NB4 (cell line): ENCODE measurements at regions not wholly inside any gene's neighbourhood (a gene's known extent, or its start where the extent isn't known, plus 50 kb on each side); places are given as distances from the start of the nearest gene placed in this dataset.

Source experiments
- MAX ChIP-seq: IDR thresholded peaks from 2 replicates; pipeline ENCODE4 v1.6.1; 2011; ENCODE audit warnings: low read depth, low read length
- MYC ChIP-seq: IDR thresholded peaks from 2 replicates; pipeline ENCODE4 v1.6.1; 2011; ENCODE audit warnings: low read depth, low read length
- POLR2A ChIP-seq: IDR thresholded peaks from 2 replicates; pipeline ENCODE4 v1.6.1; 2011; ENCODE audit warnings: mild to moderate bottlenecking; ENCODE audit not compliant: insufficient read length; ENCODE audit errors: extremely low read depth
- TF ChIP-seq, protein P1 (sequence below): IDR thresholded peaks from one replicate; pipeline ENCODE4 v1.5.1; 2012; ENCODE audit warnings: low read depth, low read length

DNA sequence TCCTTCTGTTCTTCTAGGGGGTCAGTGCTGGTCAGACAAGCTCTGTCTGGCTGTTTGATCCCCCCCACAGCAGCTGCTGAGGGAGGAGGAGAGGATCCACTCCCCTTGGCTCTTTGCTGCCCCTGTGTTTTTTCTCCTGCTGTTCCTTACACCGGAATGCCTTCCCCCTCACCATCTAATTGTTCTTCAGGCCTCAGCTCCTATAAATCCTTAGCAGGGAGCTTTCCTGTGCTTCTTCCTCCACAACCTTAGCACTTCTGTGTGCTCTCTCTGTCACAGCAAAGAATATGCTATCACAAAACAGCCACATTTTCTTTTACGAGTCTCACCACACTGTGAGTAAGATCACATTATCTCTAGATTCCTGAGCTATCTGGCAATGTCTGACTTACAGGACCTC lies 196.6 kb downstream of the OTOR start:
- TF ChIP-seq, protein P1, sequence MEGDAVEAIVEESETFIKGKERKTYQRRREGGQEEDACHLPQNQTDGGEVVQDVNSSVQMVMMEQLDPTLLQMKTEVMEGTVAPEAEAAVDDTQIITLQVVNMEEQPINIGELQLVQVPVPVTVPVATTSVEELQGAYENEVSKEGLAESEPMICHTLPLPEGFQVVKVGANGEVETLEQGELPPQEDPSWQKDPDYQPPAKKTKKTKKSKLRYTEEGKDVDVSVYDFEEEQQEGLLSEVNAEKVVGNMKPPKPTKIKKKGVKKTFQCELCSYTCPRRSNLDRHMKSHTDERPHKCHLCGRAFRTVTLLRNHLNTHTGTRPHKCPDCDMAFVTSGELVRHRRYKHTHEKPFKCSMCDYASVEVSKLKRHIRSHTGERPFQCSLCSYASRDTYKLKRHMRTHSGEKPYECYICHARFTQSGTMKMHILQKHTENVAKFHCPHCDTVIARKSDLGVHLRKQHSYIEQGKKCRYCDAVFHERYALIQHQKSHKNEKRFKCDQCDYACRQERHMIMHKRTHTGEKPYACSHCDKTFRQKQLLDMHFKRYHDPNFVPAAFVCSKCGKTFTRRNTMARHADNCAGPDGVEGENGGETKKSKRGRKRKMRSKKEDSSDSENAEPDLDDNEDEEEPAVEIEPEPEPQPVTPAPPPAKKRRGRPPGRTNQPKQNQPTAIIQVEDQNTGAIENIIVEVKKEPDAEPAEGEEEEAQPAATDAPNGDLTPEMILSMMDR, result no peak
- TF ChIP-seq MYC, result no peak
- TF ChIP-seq POLR2A, result no peak
- no peak for TF ChIP-seq MAX
